K562 (cell line): ENCODE measurements at regions not wholly inside any gene's neighbourhood (a gene's known extent, or its start where the extent isn't known, plus 50 kb on each side); places are given as distances from the start of the nearest gene placed in this dataset.

Source experiments
- ATAC-seq: fragments of 200-7000 bp; cut with Tn5 transposase; 3 replicates; pipeline ENCODE4 v1.9.1; 2020; ENCODE audit warnings: moderate library complexity
- BruUV-seq: library from RNA; stranded (reverse); fragments of 400-500 nt; replicated peaks from 2 replicates; lab custom pipeline; 2021; lab: Mats Ljungman, UMichigan
- CTCF ChIA-PET: fragments of 300-600 bp; formaldehyde crosslinking; extraction: SDS; loops from one replicate; lab custom pipeline; 2021; ENCODE audit warnings: low intra/inter-chr PET ratio; lab: Yijun Ruan, JAX
- POLR2A ChIA-PET: fragments of 300-600, 350-650 bp; sonication (Branson Sonifier 250); formaldehyde crosslinking; extraction: SDS; loops from one replicate; lab custom pipeline; 2021; ENCODE audit warnings: antibody characterized with exemption, inconsistent platforms; lab: Yijun Ruan, JAX
- DNase-seq, 4 experiments: peaks; one replicate each; pipeline versions ENCODE4 v3.0.0 to v3.0.0-alpha.2; 2011 to 2018; ENCODE audit warnings: low spot score in 3 of 4, mixed read lengths in 3 of 4; ENCODE audit errors: extremely low read depth in 1 of 4
- FAIRE-seq: peaks from 2 replicates; lab custom pipeline; 2011; peaks lifted over from hg19 to GRCh38; lab: Jason Lieb, UNC
- H2AFZ ChIP-seq: 2 replicates; pipeline ENCODE4 v1.6.0; 2011; ENCODE audit warnings: low read depth, low read length, control low read depth, inconsistent platforms
- H3K27ac ChIP-seq: fragments of 200-600 bp; 3 replicates; pipeline ENCODE4 v1.8.0; 2011; ENCODE audit warnings: low read depth, mild to moderate bottlenecking, control low read depth, inconsistent platforms, low read length, moderate library complexity, mixed read lengths; ENCODE audit errors: extremely low read depth
- H3K27me3 ChIP-seq, 2 experiments: fragments of 300-600 bp in 1 of 2; 2 replicates in 1 of 2; 3 replicates in 1 of 2; pipeline versions ENCODE4 v1.6.0 to v1.8.0; 2011; ENCODE audit warnings: inconsistent platforms in 2 of 2, low read length in 2 of 2, mild to moderate bottlenecking in 1 of 2, mixed read lengths in 1 of 2, moderate library complexity in 1 of 2; ENCODE audit not compliant: control insufficient read depth in 2 of 2, insufficient read depth in 2 of 2
- H3K36me3 ChIP-seq: fragments of 300-600 bp; 3 replicates; pipeline ENCODE4 v1.8.0; 2011; ENCODE audit warnings: mild to moderate bottlenecking, low read length, inconsistent platforms; ENCODE audit not compliant: control insufficient read depth, insufficient read depth
- H3K4me1 ChIP-seq, 2 experiments: fragments of 200-600 bp in 1 of 2; replicated peaks in 1 of 2; 2 replicates in 1 of 2; 3 replicates in 1 of 2; pipeline versions ENCODE4 v1.5.1 to v1.8.0; 2011; ENCODE audit warnings: inconsistent platforms in 2 of 2, low read length in 2 of 2, mild to moderate bottlenecking in 1 of 2, mixed read lengths in 1 of 2, moderate library complexity in 1 of 2; ENCODE audit not compliant: control insufficient read depth in 2 of 2, insufficient read depth in 2 of 2
- H3K4me2 ChIP-seq: 2 replicates; pipeline ENCODE4 v1.6.1; 2011; ENCODE audit warnings: low read length, control low read depth, inconsistent platforms, mixed read lengths; ENCODE audit not compliant: insufficient read depth
- H3K4me3 ChIP-seq: fragments of 200-600 bp; sonication (generic), shearing (Covaris generic); 2 replicates; pipeline ENCODE4 v1.5.1; 2016; ENCODE audit warnings: control low read depth, inconsistent platforms
- H3K79me2 ChIP-seq: fragments of 200-600 bp; 3 replicates; pipeline ENCODE4 v1.8.0; 2011; ENCODE audit warnings: low read length, inconsistent platforms; ENCODE audit not compliant: control insufficient read depth, insufficient read depth
- H3K9ac ChIP-seq, 2 experiments: 2 replicates each; pipeline versions ENCODE4 v1.6.0 to v1.6.1; 2011; ENCODE audit warnings: low read depth in 2 of 2, low read length in 2 of 2, control low read depth in 1 of 2, inconsistent platforms in 1 of 2, mild to moderate bottlenecking in 1 of 2, mixed read lengths in 1 of 2; ENCODE audit not compliant: insufficient read depth in 1 of 2
- H3K9me1 ChIP-seq: one replicate; pipeline ENCODE4 v1.6.0; 2011; ENCODE audit warnings: inconsistent platforms, mild to moderate bottlenecking, low read length, moderate library complexity; ENCODE audit not compliant: control insufficient read depth, insufficient read depth
- H3K9me3 ChIP-seq: replicated peaks from 2 replicates; pipeline ENCODE4 v1.5.1; 2011; ENCODE audit warnings: low read depth, low read length, inconsistent platforms; ENCODE audit not compliant: control insufficient read depth, insufficient read depth
- H4K20me1 ChIP-seq: replicated peaks from 2 replicates; pipeline ENCODE4 v1.6.1; 2011; ENCODE audit warnings: low read length, inconsistent platforms, mixed read lengths; ENCODE audit not compliant: control insufficient read depth, insufficient read depth
- BDP1 ChIP-seq: IDR thresholded peaks from 3 replicates; pipeline ENCODE4 v1.6.1; 2011; ENCODE audit not compliant: insufficient read length, insufficient read depth
- CCNT2 ChIP-seq: IDR thresholded peaks from 2 replicates; pipeline ENCODE4 v1.6.1; 2011; ENCODE audit warnings: borderline replicate concordance, low read depth, mild to moderate bottlenecking, moderate library complexity, mixed read lengths, low read length; ENCODE audit not compliant: insufficient read length; ENCODE audit errors: extremely low read depth
- MAFF ChIP-seq: IDR thresholded peaks from 2 replicates; pipeline ENCODE4 v1.6.1; 2012; ENCODE audit warnings: low read length, improper control_type of control experiment
- MBD1 ChIP-seq: fragments of 250-450 bp; sonication (Bioruptor Pico); IDR thresholded peaks from 2 replicates; pipeline ENCODE4 v1.8.0; 2022; ENCODE audit warnings: inconsistent platforms
- MCM7 ChIP-seq, 2 experiments: fragments of 450-650 bp; IDR thresholded peaks; 2 replicates each; pipeline ENCODE4 v1.6.1; 2016 to 2018
- MYNN ChIP-seq, 2 experiments: sonication (generic); formaldehyde crosslinking in 1 of 2; IDR thresholded peaks; 2 replicates each; pipeline versions ENCODE4 v1.5.0 to v1.6.1; 2016 to 2020; ENCODE audit warnings: antibody characterized with exemption in 1 of 2, missing genetic modification reagents in 1 of 2
- NR2F6 ChIP-seq: fragments of 450-650 bp; formaldehyde crosslinking; IDR thresholded peaks from 2 replicates; pipeline ENCODE4 v1.4.0; 2020; ENCODE audit warnings: mild to moderate bottlenecking
- RNF2 ChIP-seq: sonication (generic); IDR thresholded peaks from 2 replicates; pipeline ENCODE4 v1.6.1; 2016
- SAFB2 ChIP-seq: fragments of 200-400 bp; formaldehyde crosslinking; IDR thresholded peaks from 2 replicates; pipeline ENCODE4 v1.6.1; 2018; ENCODE audit warnings: borderline replicate concordance, low read length, low read depth, moderate library complexity; ENCODE audit not compliant: severe bottlenecking
- YY1 ChIP-seq, 3 experiments: IDR thresholded peaks; 2 replicates each; pipeline ENCODE4 v1.6.1; 2011; ENCODE audit warnings: low read length in 2 of 3, mild to moderate bottlenecking in 2 of 3, moderate library complexity in 2 of 3, borderline replicate concordance in 1 of 3, control low read depth in 1 of 3, low read depth in 1 of 3; ENCODE audit not compliant: insufficient read depth in 3 of 3, insufficient replicate concordance in 2 of 3, control insufficient read depth in 1 of 3, insufficient read length in 1 of 3; ENCODE audit errors: extremely low read depth in 1 of 3
- ZFP91 ChIP-seq: sonication (generic); formaldehyde crosslinking; IDR thresholded peaks from 2 replicates; pipeline ENCODE4 v1.8.0; 2022; ENCODE audit warnings: mild to moderate bottlenecking, missing genetic modification reagents
- in situ Hi-C: fragments of 300-500 bp; cut with MboI; formaldehyde crosslinking; loops from 4 replicates; pipeline ENCODE4 v1.15.0; 2018; ENCODE audit warnings: inconsistent platforms, mixed read lengths
- intact Hi-C: fragments of 100-400 bp; cut with micrococcal nuclease; formaldehyde crosslinking; loops from 2 replicates; pipeline ENCODE4 v1.14.2; 2022
- TF ChIP-seq, protein P1 (sequence below), 2 experiments: fragments of 250-450 bp in 1 of 2; fragments of 450-650 bp in 1 of 2; sonication (Bioruptor Pico) in 1 of 2; IDR thresholded peaks; 2 replicates each; pipeline versions ENCODE4 v1.6.1 to v1.8.0; 2016 to 2021; ENCODE audit warnings: mild to moderate bottlenecking in 2 of 2, moderate library complexity in 2 of 2, missing compliant biosample characterization in 1 of 2, missing genetic modification characterization in 1 of 2
- TF ChIP-seq, protein P2 (sequence below): sonication (generic); formaldehyde crosslinking; IDR thresholded peaks from 2 replicates; pipeline ENCODE4 v1.8.1; 2023; ENCODE audit warnings: mild to moderate bottlenecking, missing genetic modification reagents
- TF ChIP-seq, protein P3 (sequence below): fragments of 200-400 bp; formaldehyde crosslinking; IDR thresholded peaks from 2 replicates; pipeline ENCODE4 v1.6.1; 2017; ENCODE audit warnings: mild to moderate bottlenecking, low read depth, low read length, moderate library complexity

- Histone ChIP-seq H4K20me1 (no peaks in the 10 kb centered on the region), H3K79me2 (no peaks in the 10 kb centered on the region), H3K4me3 (no peak overlapping the region), H3K36me3 (no peaks in the 10 kb centered on the region), H3K27me3 (no peaks in the 10 kb centered on the region), H3K27ac (no peak overlapping the region), H2AFZ (no peak overlapping the region), H3K9me3 (no peaks in the 10 kb centered on the region; the same call in 1 of the 2 replicates), H3K9me1 (no peaks in the 10 kb centered on the region), H3K9ac (no peak overlapping the region), H3K4me2 (no peak overlapping the region), H3K4me1 (no peaks in the 10 kb centered on the region)
- no TSS peak for BruUV-seq
- no peak for ATAC-seq
- intact Hi-C loops: no loop called here
- FAIRE-seq: no peak
- in situ Hi-C loops: no loop called here
- ChIA-PET POLR2A (no interaction called here), CTCF (no interaction called here)
- DNase-seq: no peak
- no peak for TF ChIP-seq MBD1 (CRISPR knock-in tag)
- no peak for TF ChIP-seq RNF2
- no peak for TF ChIP-seq ZFP91
- TF ChIP-seq CCNT2: no peak
- no peak for TF ChIP-seq MCM7 (IDR thresholded peaks at IDR 0.05)
- TF ChIP-seq MAFF: no peak
- TF ChIP-seq, protein P1, sequence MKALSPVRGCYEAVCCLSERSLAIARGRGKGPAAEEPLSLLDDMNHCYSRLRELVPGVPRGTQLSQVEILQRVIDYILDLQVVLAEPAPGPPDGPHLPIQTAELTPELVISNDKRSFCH (CRISPR knock-in tag; IDR thresholded peaks at IDR 0.05): no peak
- TF ChIP-seq, protein P1 (tag; IDR thresholded peaks at IDR 0.05): no peak
- TF ChIP-seq SAFB2: no peak
- TF ChIP-seq YY1 (IDR thresholded peaks at IDR 0.05; ENCODE audit: borderline replicate concordance in 1 of 3, control insufficient read depth in 1 of 3, extremely low read depth in 1 of 3, insufficient read depth in 3 of 3, insufficient read length in 1 of 3, insufficient replicate concordance in 2 of 3, low read depth in 1 of 3, low read length in 2 of 3): no peak
- TF ChIP-seq NR2F6 (CRISPR knock-in tag): no peak
- TF ChIP-seq MYNN (IDR thresholded peaks at IDR 0.05): no peak
- no peak for TF ChIP-seq MYNN (CRISPR knock-in tag; IDR thresholded peaks at IDR 0.05)
- no peak for TF ChIP-seq BDP1
- TF ChIP-seq, protein P2, sequence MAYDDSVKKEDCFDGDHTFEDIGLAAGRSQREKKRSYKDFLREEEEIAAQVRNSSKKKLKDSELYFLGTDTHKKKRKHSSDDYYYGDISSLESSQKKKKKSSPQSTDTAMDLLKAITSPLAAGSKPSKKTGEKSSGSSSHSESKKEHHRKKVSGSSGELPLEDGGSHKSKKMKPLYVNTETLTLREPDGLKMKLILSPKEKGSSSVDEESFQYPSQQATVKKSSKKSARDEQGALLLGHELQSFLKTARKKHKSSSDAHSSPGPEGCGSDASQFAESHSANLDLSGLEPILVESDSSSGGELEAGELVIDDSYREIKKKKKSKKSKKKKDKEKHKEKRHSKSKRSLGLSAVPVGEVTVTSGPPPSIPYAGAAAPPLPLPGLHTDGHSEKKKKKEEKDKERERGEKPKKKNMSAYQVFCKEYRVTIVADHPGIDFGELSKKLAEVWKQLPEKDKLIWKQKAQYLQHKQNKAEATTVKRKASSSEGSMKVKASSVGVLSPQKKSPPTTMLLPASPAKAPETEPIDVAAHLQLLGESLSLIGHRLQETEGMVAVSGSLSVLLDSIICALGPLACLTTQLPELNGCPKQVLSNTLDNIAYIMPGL (CRISPR knock-in tag): no peak
- TF ChIP-seq, protein P3, sequence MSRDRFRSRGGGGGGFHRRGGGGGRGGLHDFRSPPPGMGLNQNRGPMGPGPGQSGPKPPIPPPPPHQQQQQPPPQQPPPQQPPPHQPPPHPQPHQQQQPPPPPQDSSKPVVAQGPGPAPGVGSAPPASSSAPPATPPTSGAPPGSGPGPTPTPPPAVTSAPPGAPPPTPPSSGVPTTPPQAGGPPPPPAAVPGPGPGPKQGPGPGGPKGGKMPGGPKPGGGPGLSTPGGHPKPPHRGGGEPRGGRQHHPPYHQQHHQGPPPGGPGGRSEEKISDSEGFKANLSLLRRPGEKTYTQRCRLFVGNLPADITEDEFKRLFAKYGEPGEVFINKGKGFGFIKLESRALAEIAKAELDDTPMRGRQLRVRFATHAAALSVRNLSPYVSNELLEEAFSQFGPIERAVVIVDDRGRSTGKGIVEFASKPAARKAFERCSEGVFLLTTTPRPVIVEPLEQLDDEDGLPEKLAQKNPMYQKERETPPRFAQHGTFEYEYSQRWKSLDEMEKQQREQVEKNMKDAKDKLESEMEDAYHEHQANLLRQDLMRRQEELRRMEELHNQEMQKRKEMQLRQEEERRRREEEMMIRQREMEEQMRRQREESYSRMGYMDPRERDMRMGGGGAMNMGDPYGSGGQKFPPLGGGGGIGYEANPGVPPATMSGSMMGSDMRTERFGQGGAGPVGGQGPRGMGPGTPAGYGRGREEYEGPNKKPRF: no peak
Observed at GRCh38 chr2:123670286-123670685, 354.8 kb upstream of the CNTNAP5 start.
